ENCODE measurements at regions not wholly inside any gene's neighbourhood (a gene's known extent, or its start where the extent isn't known, plus 50 kb on each side); places are given as distances from the start of the nearest gene placed in this dataset.

DNA sequence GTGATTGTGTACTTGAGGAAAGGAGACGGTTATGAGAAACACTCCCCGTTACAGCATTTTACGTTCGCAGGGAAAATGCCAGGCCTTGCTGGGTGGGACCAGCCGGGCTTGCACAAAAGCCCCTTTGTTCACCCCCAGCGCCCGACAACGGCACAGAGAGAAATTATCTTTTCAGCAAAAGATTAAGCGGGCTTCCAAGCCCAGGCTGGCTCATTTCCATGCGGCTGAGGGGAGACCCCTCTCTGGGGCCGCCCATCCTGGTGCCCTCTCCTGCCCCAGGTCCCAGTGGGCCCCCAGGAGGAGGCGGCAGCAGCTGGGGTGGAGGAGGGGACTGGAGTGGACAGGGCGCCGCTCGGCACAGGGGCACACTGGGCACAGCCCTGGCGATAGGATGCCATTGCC, 50.8 kb upstream of the NOTCH1 start:
- TF ChIP-seq POLR2A (IDR thresholded peaks at IDR 0.05; ENCODE audit: control extremely low read depth in 1 of 2, low read depth in 2 of 2, low read length in 2 of 2): no peak
- TF ChIP-seq ATF2 (IDR thresholded peaks at IDR 0.05; ENCODE audit: low read length): no peak
- TF ChIP-seq POLR2AphosphoS5 (IDR thresholded peaks at IDR 0.05; ENCODE audit: low read depth, low read length): no peak
- no peak for TF ChIP-seq KDM1A (IDR thresholded peaks at IDR 0.05; ENCODE audit: borderline replicate concordance, low read length)
